ENCODE measurements at regions not wholly inside any gene's neighbourhood (a gene's known extent, or its start where the extent isn't known, plus 50 kb on each side); places are given as distances from the start of the nearest gene placed in this dataset.

GRCh38 chr4:87745064-87745807 is 54.1 kb upstream of the IBSP start:
- Histone ChIP-seq H3K27me3 (ENCODE audit: control insufficient read depth, insufficient read depth) (no peaks in the 10 kb centered on the region), H3K4me3 (ENCODE audit: low read length) (no peak overlapping the region), H3K4me1 (ENCODE audit: control insufficient read depth, insufficient read depth, low read length) (no peaks in the 10 kb centered on the region), H3K27ac (ENCODE audit: low read length) (no peak overlapping the region), H3K9me3 (ENCODE audit: control insufficient read depth, low read length) (no peaks in the 10 kb centered on the region)
- no peak for ATAC-seq
- DNase-seq: no peak
- intact Hi-C loops (cut with DNase I): no loop called here
- 77% methylated on average over 5 of the region's 5 CpGs for WGBS

GRCh38 chr4:87746001-87746400 is 53.4 kb upstream of the IBSP start:
- no peak overlapping the region for H3K27ac ChIP-seq (ENCODE audit: low read length)
- no peak for ATAC-seq
- no peak for DNase-seq
- intact Hi-C loops (cut with DNase I): no loop called here
- H3K9me3 ChIP-seq (ENCODE audit: control insufficient read depth, low read length): no peaks in the 10 kb centered on the region
- no peaks in the 10 kb centered on the region for H3K27me3 ChIP-seq (ENCODE audit: control insufficient read depth, insufficient read depth)
- no peaks in the 10 kb centered on the region for H3K4me1 ChIP-seq (ENCODE audit: control insufficient read depth, insufficient read depth, low read length)
- H3K4me3 ChIP-seq (ENCODE audit: low read length): no peak overlapping the region
- WGBS: 89% methylated on average over 5 of the region's 5 CpGs
